ENCODE measurements at regions not wholly inside any gene's neighbourhood (a gene's known extent, or its start where the extent isn't known, plus 50 kb on each side); places are given as distances from the start of the nearest gene placed in this dataset.

DNA sequence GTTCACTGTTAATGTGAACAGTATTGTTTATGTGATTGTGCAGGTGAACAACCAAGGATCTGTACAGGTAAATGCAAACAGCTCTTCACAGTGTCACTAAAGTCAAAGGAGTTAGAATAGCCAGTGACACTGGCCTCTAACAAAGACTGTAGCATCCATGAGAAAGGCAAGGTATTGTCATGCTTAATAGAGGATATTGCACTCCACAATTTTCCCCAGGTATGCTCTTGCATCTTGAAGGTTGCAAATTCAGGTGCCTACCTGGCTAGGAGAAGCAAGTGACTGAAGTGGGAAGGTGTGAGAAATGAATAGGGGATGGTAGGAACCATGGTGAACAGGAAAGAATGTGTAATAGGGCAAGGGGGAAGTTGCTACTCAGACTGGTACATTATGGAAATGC lies 101.2 kb upstream of the EFNA5 start:
- H3K27me3 Mint-ChIP-seq, result no peaks in the 10 kb centered on the region
- H3K27me3 ChIP-seq (replicated peaks in 1 of 4; ENCODE audit: control extremely low read depth in 1 of 4, control insufficient read depth in 3 of 4, insufficient read depth in 4 of 4, low read length in 3 of 4), result no peaks in the 10 kb centered on the region
- no peak overlapping the region for H2AFZ ChIP-seq (ENCODE audit: insufficient read depth, low read depth, low read length, poor library complexity, severe bottlenecking)
- no peaks in the 10 kb centered on the region for H3K4me1 Mint-ChIP-seq
- H3K27ac ChIP-seq (ENCODE audit: low read length in 2 of 2), result no peak overlapping the region
- no peaks in the 10 kb centered on the region for H3K9me3 ChIP-seq (ENCODE audit: control extremely low read depth in 1 of 3, control insufficient read depth in 2 of 3, insufficient read depth in 1 of 3, low read length in 2 of 3)
- no peaks in the 10 kb centered on the region for H3K4me1 ChIP-seq (ENCODE audit: control insufficient read depth in 2 of 2, insufficient read depth in 2 of 2, low read length in 2 of 2)
- no peaks in the 10 kb centered on the region for H3K9me3 Mint-ChIP-seq (ENCODE audit: insufficient read depth)
- no peak overlapping the region for H3K27ac Mint-ChIP-seq
- ATAC-seq (ENCODE audit: low read depth) (no peak), DNase-seq (no peak)
- H3K36me3 ChIP-seq (replicated peaks in 1 of 2; ENCODE audit: control extremely low read depth in 1 of 2, control insufficient read depth in 1 of 2, extremely low read depth in 1 of 2, insufficient read depth in 2 of 2, low read length in 1 of 2), result no peaks in the 10 kb centered on the region
- CTCF ChIA-PET, result no interaction called here
- TF ChIP-seq, protein P1, sequence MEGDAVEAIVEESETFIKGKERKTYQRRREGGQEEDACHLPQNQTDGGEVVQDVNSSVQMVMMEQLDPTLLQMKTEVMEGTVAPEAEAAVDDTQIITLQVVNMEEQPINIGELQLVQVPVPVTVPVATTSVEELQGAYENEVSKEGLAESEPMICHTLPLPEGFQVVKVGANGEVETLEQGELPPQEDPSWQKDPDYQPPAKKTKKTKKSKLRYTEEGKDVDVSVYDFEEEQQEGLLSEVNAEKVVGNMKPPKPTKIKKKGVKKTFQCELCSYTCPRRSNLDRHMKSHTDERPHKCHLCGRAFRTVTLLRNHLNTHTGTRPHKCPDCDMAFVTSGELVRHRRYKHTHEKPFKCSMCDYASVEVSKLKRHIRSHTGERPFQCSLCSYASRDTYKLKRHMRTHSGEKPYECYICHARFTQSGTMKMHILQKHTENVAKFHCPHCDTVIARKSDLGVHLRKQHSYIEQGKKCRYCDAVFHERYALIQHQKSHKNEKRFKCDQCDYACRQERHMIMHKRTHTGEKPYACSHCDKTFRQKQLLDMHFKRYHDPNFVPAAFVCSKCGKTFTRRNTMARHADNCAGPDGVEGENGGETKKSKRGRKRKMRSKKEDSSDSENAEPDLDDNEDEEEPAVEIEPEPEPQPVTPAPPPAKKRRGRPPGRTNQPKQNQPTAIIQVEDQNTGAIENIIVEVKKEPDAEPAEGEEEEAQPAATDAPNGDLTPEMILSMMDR (IDR thresholded peaks at IDR 0.05), result no peak
- TF ChIP-seq EZH2 (IDR thresholded peaks at IDR 0.05; ENCODE audit: borderline replicate concordance, insufficient read depth, low read depth, low read length, poor library complexity, severe bottlenecking), result no peak
- no peaks in the 10 kb centered on the region for H4K20me1 ChIP-seq (ENCODE audit: control insufficient read depth, insufficient read depth, low read length, poor library complexity, severe bottlenecking)
- no peaks in the 10 kb centered on the region for H3K79me2 ChIP-seq (ENCODE audit: control insufficient read depth, insufficient read depth, low read length)
- H3K4me3 Mint-ChIP-seq, result no peak overlapping the region
- POLR2A ChIA-PET, result no interaction called here
- no peak overlapping the region for H3K9ac ChIP-seq (ENCODE audit: low read length)
- no peak overlapping the region for H3K4me3 ChIP-seq (ENCODE audit: control extremely low read depth in 1 of 5, extremely low read depth in 1 of 5, insufficient read depth in 1 of 5, low read depth in 2 of 5, low read length in 4 of 5)
- H3K4me2 ChIP-seq (replicated peaks; ENCODE audit: low read depth, low read length, poor library complexity, severe bottlenecking), result no peak overlapping the region
- intact Hi-C loops (cut with micrococcal nuclease), result no loop called here

DNA sequence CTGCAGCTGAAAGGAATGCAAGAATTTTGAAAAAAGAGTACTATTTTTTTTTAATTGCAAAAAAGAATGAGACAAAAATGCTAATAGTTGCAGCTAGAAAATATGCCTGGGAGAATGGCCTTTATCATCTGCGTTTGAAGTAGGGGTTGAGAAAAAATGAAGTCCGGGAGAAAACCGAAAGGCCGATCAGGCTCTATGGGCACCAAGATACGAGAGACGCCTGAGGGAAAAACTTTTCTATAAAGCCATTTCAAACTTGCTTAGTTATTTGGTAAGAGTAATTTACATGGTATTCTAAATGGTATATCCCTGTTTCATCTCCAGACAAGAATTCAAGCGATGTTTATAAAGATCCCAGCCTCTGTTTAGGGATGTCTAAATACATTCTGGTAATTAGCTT lies 99.3 kb upstream of the EFNA5 start:
- Histone ChIP-seq H2AFZ (ENCODE audit: insufficient read depth, low read depth, low read length, poor library complexity, severe bottlenecking) (no peak overlapping the region), H3K27ac (ENCODE audit: low read length in 2 of 2) (no peak overlapping the region), H3K4me2 (replicated peaks; ENCODE audit: low read depth, low read length, poor library complexity, severe bottlenecking) (no peak overlapping the region), H4K20me1 (ENCODE audit: control insufficient read depth, insufficient read depth, low read length, poor library complexity, severe bottlenecking) (no peaks in the 10 kb centered on the region), H3K36me3 (replicated peaks in 1 of 2; ENCODE audit: control extremely low read depth in 1 of 2, control insufficient read depth in 1 of 2, extremely low read depth in 1 of 2, insufficient read depth in 2 of 2, low read length in 1 of 2) (no peaks in the 10 kb centered on the region), H3K27me3 (replicated peaks in 1 of 4; ENCODE audit: control extremely low read depth in 1 of 4, control insufficient read depth in 3 of 4, insufficient read depth in 4 of 4, low read length in 3 of 4) (no peaks in the 10 kb centered on the region), H3K4me1 (ENCODE audit: control insufficient read depth in 2 of 2, insufficient read depth in 2 of 2, low read length in 2 of 2) (no peaks in the 10 kb centered on the region), H3K9ac (ENCODE audit: low read length) (no peak overlapping the region), H3K79me2 (ENCODE audit: control insufficient read depth, insufficient read depth, low read length) (no peaks in the 10 kb centered on the region), H3K4me3 (ENCODE audit: control extremely low read depth in 1 of 5, extremely low read depth in 1 of 5, insufficient read depth in 1 of 5, low read depth in 2 of 5, low read length in 4 of 5) (no peak overlapping the region), H3K9me3 (ENCODE audit: control extremely low read depth in 1 of 3, control insufficient read depth in 2 of 3, insufficient read depth in 1 of 3, low read length in 2 of 3) (no peaks in the 10 kb centered on the region)
- WGBS (ENCODE audit: insufficient coverage), result 100% methylated on average over 1 of the region's 7 CpGs
- Mint-ChIP-seq H3K27ac (no peak overlapping the region), H3K9me3 (ENCODE audit: insufficient read depth) (no peaks in the 10 kb centered on the region), H3K4me1 (no peaks in the 10 kb centered on the region), H3K27me3 (no peaks in the 10 kb centered on the region), H3K4me3 (no peak overlapping the region)
- TF ChIP-seq, protein P1 (IDR thresholded peaks at IDR 0.05), result no peak
- no peak for TF ChIP-seq EZH2 (IDR thresholded peaks at IDR 0.05; ENCODE audit: borderline replicate concordance, insufficient read depth, low read depth, low read length, poor library complexity, severe bottlenecking)
- POLR2A ChIA-PET, result no interaction called here
- intact Hi-C loops (cut with micrococcal nuclease), result no loop called here
- CTCF ChIA-PET, result no interaction called here
- no peak for DNase-seq
- no peak for ATAC-seq (ENCODE audit: low read depth)
